ENCODE measurements at regions not wholly inside any gene's neighbourhood (a gene's known extent, or its start where the extent isn't known, plus 50 kb on each side); places are given as distances from the start of the nearest gene placed in this dataset.

DNA sequence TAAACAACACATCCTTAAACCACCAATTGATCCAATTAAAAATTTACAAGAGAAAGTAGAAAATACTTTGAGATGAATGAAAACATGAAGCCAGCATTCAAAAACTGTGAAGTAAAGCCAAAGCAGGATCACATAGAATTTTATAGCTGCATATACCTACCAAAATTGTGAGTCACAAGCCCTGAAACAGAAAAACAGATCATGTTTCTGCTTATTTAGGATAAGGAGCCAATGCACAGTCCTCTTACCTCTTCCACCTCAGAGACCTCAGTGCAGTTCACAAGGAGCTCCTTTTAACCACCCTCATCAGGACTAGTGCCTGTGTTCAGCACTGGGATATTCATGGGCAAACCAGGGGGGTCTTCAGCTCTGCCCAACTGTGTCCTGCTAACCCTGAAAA, 386.7 kb downstream of the TECRL start:
- no peak overlapping the region for H3K4me3 ChIP-seq (ENCODE audit: low read depth, low read length)
- TF ChIP-seq CTCF (IDR thresholded peaks at IDR 0.05; ENCODE audit: control insufficient read depth, extremely low read depth, insufficient read depth): no peak
- no peak for DNase-seq (ENCODE audit: low read depth)

DNA sequence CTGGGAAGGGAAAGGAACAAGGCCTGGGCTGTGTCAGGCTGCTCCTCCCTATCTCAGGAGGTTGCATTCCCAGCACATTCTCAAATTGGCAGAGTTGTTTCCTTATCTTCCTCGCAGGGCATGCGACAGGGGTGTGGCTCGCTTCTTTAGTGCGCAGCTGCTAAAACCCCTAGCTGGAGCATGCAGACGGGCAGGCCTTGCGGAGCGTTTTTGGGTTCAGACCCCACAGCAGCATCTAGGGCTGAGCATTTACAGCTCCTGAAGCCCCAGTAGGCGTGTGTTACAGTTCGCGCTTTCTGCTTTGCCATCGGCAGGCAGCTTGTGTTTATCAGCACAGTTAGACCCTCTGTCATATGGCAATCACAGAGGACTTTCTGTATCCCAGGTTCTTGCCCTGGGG, 392.4 kb downstream of the TECRL start:
- H3K4me3 ChIP-seq (ENCODE audit: low read depth, low read length): no peak overlapping the region
- TF ChIP-seq CTCF (IDR thresholded peaks at IDR 0.05; ENCODE audit: control insufficient read depth, extremely low read depth, insufficient read depth): no peak
- no peak for DNase-seq (ENCODE audit: low read depth)

DNA sequence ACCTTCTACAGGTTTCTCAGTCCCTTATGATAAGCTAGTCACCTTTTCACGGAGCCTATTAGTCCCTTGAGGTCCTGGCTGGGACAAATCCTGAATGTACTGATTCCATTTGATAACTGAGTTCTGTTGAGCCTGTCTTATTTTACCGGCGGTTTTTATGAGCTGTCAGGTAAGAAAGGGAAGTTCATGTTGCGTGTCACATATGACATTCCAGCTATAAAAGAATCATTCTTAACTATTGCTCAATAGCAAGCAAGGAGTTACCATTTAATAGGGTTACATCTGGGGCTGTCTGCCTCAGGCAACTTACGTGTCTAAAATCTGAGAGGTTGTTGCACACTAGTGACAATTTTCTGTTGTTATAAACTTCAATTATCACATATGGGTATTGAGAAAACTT, 394.6 kb downstream of the TECRL start:
- TF ChIP-seq CTCF (IDR thresholded peaks at IDR 0.05; ENCODE audit: control insufficient read depth, extremely low read depth, insufficient read depth): no peak
- no peak for DNase-seq (ENCODE audit: low read depth)
- H3K4me3 ChIP-seq (ENCODE audit: low read depth, low read length): no peak overlapping the region

GRCh38 chr4:64001229-64001898, 407.9 kb downstream of the TECRL start:
- DNase-seq (ENCODE audit: low read depth): no peak
- TF ChIP-seq CTCF (IDR thresholded peaks at IDR 0.05; ENCODE audit: control insufficient read depth, extremely low read depth, insufficient read depth): no peak
- no peak overlapping the region for H3K4me3 ChIP-seq (ENCODE audit: low read depth, low read length)

DNA sequence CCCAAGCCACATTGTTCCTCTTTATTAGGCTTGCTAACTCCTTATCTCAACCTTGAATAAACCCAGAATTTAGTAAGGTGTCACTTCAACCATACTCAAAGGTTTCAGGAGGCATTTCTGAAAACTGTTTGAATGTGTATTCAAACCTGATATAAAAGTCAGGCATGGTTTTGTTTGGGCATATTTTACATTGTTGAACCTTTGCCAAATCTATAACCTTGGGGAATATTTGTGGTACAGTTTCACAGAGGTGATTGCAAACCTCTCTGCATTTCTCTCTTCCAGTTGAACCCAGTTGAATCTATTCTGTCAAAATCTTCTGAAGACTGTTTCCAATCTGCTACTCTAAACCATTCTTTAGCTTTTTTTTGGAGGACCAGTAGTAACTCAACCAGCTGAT, 409.0 kb downstream of the TECRL start:
- DNase-seq (ENCODE audit: low read depth): no peak
- H3K4me3 ChIP-seq (ENCODE audit: low read depth, low read length): no peak overlapping the region
- TF ChIP-seq CTCF (IDR thresholded peaks at IDR 0.05; ENCODE audit: control insufficient read depth, extremely low read depth, insufficient read depth): no peak

DNA sequence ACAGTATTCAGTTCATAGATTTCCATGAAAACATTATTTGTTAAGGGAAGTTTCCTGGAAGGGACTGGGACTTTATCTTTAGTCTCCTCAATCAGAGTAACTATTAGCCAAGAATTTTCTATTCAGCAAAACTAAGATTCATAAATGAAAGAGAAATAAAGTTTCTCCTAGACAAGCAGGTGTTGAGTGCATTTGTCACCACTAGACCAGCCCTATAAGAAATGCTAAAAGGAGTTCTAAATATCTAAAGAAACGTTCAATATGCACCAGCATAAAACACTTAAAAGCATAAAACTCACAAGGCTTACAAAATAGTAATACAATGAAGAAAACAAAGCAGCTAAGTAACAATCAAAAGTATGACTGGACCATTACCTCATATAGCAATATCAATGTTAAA, 423.0 kb downstream of the TECRL start:
- no peak for TF ChIP-seq CTCF (IDR thresholded peaks at IDR 0.05; ENCODE audit: control insufficient read depth, extremely low read depth, insufficient read depth)
- no peak for DNase-seq (ENCODE audit: low read depth)
- no peak overlapping the region for H3K4me3 ChIP-seq (ENCODE audit: low read depth, low read length)

DNA sequence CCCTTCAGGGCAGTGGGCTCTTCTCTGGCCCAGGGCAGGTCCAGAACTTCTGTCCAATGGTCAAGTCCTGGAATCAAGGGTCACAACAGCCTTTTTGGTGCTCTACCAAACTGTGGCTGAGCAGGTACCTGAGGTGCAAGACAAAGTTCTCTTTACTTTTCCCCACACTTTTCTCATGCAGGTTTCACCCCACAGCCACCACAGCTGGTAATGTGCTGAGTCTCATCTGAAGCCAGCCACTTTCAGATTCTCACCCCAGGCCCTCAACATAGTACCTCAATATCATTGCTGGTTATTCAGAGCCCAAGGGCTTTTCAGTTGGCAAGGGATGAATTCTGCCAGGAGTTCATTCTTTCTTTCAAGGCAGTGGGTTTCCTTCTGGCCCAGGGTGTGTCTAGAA, 426.0 kb downstream of the TECRL start:
- DNase-seq (ENCODE audit: low read depth): no peak
- no peak for TF ChIP-seq CTCF (IDR thresholded peaks at IDR 0.05; ENCODE audit: control insufficient read depth, extremely low read depth, insufficient read depth)
- no peak overlapping the region for H3K4me3 ChIP-seq (ENCODE audit: low read depth, low read length)
